Activated CD8-positive, alpha-beta T cell treated with anti-CD3 and anti-CD28 coated beads for 36 hours (primary cell): ENCODE measurements at regions not wholly inside any gene's neighbourhood (a gene's known extent, or its start where the extent isn't known, plus 50 kb on each side); places are given as distances from the start of the nearest gene placed in this dataset.

Source experiments
- ATAC-seq: fragments of 200-7000 bp; cut with Tn5 transposase; one replicate; pipeline ENCODE4 v1.10.0; 2021; ENCODE audit warnings: mild to moderate bottlenecking, moderate library complexity
- CTCF ChIA-PET: fragments of 350-600 bp; sonication (Branson Sonifier 250); formaldehyde crosslinking; loops from one replicate; lab custom pipeline; 2021; ENCODE audit warnings: antibody characterized with exemption; lab: Charles Lee
- POLR2A ChIA-PET: fragments of 350-600 bp; sonication (Branson Sonifier 250); formaldehyde crosslinking; loops from one replicate; lab custom pipeline; 2021; ENCODE audit warnings: antibody characterized with exemption; lab: Charles Lee
- DNase-seq: peaks from one replicate; pipeline ENCODE4 v3.0.0-alpha.2; 2020
- H3K27ac Mint-ChIP-seq: one replicate; pipeline ENCODE4 v1.8.0; 2021; ENCODE audit warnings: mild to moderate bottlenecking, mixed read lengths
- H3K27me3 Mint-ChIP-seq: one replicate; pipeline ENCODE4 v1.8.0; 2021; ENCODE audit warnings: mixed read lengths
- H3K36me3 Mint-ChIP-seq: one replicate; pipeline ENCODE4 v1.8.0; 2021; ENCODE audit warnings: low read depth, mixed read lengths
- H3K4me1 Mint-ChIP-seq: one replicate; pipeline ENCODE4 v1.8.0; 2021; ENCODE audit warnings: low read depth, mixed read lengths
- H3K4me3 Mint-ChIP-seq: one replicate; pipeline ENCODE4 v1.8.0; 2021; ENCODE audit warnings: mild to moderate bottlenecking, moderate library complexity, mixed read lengths
- H3K9me3 Mint-ChIP-seq: one replicate; pipeline ENCODE4 v1.8.0; 2021; ENCODE audit warnings: mixed read lengths
- intact Hi-C: fragments of 100-400 bp; cut with micrococcal nuclease; formaldehyde crosslinking; loops from one replicate; pipeline ENCODE4 v1.10.0; 2022
- TF ChIP-seq, protein P1 (sequence below): fragments of 200-600 bp; IDR thresholded peaks from one replicate; pipeline ENCODE4 v1.8.0; 2022; ENCODE audit warnings: antibody characterized with exemption, mild to moderate bottlenecking

DNA sequence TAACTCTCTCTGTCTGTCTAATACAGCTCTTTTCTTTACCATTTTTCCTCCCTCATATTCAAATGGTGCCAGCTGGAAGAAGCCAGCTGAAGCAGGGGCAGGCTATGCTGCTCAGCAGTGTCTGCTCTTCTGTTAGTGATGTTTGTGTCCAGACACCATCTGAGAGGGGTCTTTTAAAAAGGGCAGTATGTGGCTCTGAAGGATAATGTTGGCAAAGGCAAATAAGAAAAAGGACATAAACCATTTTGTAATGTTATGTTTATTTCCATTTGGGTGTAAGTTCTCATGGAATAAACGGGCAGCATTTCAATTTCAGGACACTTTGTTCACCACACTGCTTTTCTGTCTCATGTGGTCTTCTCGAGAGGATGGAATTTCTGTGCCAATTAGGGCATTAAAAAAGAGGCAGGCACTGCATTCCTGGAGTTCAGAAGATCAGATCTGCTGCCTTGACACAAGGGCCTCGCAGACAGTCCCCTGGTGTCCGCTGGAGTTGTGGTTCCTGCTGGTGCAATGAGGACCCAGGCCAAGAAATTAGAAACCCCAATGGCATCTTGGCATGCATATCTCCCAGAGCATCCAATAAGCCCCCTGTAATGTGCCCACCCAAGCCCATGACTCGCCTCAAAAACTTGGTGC, 109.0 kb upstream of the ELMO1 start:
- DNase-seq (no peak), ATAC-seq (no peak)
- H3K27ac Mint-ChIP-seq = no peak overlapping the region
- intact Hi-C loops = no loop called here
- H3K4me1 Mint-ChIP-seq = no peaks in the 10 kb centered on the region
- POLR2A ChIA-PET = no interaction called here
- peaks cover 2% of the 10 kb centered on the region for H3K27me3 Mint-ChIP-seq
- CTCF ChIA-PET = no interaction called here
- TF ChIP-seq, protein P1, sequence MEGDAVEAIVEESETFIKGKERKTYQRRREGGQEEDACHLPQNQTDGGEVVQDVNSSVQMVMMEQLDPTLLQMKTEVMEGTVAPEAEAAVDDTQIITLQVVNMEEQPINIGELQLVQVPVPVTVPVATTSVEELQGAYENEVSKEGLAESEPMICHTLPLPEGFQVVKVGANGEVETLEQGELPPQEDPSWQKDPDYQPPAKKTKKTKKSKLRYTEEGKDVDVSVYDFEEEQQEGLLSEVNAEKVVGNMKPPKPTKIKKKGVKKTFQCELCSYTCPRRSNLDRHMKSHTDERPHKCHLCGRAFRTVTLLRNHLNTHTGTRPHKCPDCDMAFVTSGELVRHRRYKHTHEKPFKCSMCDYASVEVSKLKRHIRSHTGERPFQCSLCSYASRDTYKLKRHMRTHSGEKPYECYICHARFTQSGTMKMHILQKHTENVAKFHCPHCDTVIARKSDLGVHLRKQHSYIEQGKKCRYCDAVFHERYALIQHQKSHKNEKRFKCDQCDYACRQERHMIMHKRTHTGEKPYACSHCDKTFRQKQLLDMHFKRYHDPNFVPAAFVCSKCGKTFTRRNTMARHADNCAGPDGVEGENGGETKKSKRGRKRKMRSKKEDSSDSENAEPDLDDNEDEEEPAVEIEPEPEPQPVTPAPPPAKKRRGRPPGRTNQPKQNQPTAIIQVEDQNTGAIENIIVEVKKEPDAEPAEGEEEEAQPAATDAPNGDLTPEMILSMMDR = no peak
- no peak overlapping the region for H3K4me3 Mint-ChIP-seq
- H3K9me3 Mint-ChIP-seq = no peaks in the 10 kb centered on the region
- no peaks in the 10 kb centered on the region for H3K36me3 Mint-ChIP-seq

DNA sequence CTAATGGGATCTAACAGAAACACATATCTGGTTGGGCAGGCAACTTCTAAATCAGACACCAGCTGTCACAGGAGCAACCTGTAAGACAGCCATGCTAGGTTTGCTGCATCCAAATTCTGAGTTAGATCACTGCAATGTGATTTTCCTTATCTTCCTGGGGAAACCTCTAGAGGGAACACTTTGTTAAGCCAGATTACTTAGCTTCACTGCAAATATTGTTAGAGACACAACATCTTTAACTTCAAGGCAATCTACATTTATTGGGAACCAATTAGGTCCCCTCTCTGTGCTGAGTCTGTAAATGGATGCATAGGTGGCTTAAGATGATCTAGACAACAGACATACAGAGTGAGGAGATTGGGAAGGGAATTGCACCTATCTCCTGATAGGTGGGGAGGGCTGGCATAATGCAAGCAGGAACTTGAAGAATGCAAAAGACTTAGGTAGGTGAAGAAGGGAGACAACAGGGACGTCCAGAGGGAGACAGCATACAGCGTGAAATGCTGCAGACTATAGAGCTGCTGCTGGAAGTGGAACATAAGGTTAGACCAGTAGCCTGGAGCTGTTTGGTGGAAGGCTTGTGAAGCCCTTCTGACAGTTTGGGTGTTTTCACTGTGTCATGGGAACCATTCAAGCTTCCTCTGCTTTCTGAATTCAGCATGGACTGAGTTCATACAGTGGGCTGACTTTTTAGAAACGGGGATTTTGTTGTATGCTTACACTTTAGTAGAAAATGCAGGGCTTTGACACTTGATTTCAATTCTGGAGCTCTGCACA, 109.8 kb upstream of the ELMO1 start:
- intact Hi-C loops = no loop called here
- Mint-ChIP-seq H3K4me3 (no peak overlapping the region), H3K4me1 (no peaks in the 10 kb centered on the region), H3K36me3 (no peaks in the 10 kb centered on the region), H3K27me3 (peaks cover 2% of the 10 kb centered on the region), H3K9me3 (no peaks in the 10 kb centered on the region), H3K27ac (no peak overlapping the region)
- DNase-seq = no peak
- no peak for ATAC-seq
- TF ChIP-seq, protein P1 = no peak
- ChIA-PET CTCF (no interaction called here), POLR2A (no interaction called here)

DNA sequence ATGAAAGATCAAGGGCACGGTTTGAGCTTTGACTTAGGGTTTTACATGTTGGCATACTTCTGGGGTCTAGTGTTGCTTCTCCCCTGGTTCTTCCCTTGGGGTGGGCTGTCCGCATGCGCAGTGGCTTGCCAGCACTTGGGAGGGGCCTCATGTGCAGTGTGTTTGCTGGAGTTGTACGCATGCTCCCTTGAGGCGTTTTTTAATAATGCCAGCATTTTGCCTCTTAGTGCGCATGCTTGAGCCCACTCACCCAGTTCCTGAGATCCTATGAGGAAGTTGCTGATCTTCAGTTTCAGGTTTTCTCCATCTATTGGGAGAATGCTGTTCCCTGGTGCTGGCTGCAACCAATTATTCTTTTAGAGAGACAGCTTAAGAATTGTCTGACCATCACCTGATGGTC, 113.4 kb upstream of the GPR141 start:
- ATAC-seq (no peak), DNase-seq (no peak)
- Mint-ChIP-seq H3K4me1 (no peaks in the 10 kb centered on the region), H3K9me3 (no peaks in the 10 kb centered on the region), H3K36me3 (no peaks in the 10 kb centered on the region), H3K27me3 (peaks cover 23% of the 10 kb centered on the region), H3K4me3 (no peak overlapping the region), H3K27ac (no peak overlapping the region)
- intact Hi-C loops = no loop called here
- ChIA-PET CTCF (no interaction called here), POLR2A (no interaction called here)
- TF ChIP-seq, protein P1 = no peak

DNA sequence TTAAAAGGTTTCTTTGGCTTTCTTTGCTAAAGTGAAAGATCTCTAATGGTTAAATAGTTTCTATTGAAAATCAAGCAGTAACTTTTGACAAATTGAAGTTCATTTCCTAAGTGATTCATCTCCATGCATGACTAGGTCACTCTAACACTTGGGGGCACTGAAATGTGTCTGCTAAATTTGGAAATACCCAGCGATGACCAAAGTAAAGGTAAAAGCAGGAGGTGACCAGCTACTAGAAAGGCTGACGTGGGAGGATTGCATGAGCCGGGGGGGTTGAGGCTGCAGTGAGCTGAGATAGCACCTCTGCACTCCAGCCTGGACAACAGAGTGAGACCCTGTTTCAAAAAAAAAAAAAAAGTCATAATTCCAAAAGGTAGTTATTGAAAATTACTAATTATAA, 111.8 kb upstream of the GPR141 start:
- Mint-ChIP-seq H3K27ac (no peak overlapping the region), H3K4me3 (no peak overlapping the region), H3K27me3 (peaks cover 24% of the 10 kb centered on the region), H3K9me3 (no peaks in the 10 kb centered on the region), H3K36me3 (no peaks in the 10 kb centered on the region), H3K4me1 (no peaks in the 10 kb centered on the region)
- ChIA-PET CTCF (no interaction called here), POLR2A (no interaction called here)
- intact Hi-C loops = no loop called here
- ATAC-seq (no peak), DNase-seq (no peak)
- TF ChIP-seq, protein P1 = no peak

DNA sequence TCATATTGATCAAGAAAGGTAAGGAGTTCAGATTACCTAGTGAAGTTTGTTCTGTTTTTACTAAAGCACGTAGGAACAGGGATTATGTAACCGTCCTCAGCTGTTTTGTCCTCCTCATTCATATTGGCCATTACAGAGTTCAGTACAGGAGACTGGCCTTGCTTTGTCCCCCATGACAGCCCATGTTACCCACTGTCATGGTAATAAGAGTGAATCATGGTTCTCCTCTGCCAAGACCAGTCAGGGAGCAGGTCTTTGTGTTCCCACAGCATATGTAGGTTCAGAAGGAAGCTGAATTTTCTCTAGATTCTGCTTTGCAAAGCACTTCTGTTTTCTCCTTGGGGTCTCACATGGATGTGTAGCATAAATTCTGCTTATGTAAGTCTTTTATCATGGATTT, 106.2 kb upstream of the GPR141 start:
- Mint-ChIP-seq H3K27me3 (peaks cover 15% of the 10 kb centered on the region), H3K27ac (no peak overlapping the region), H3K4me3 (no peak overlapping the region), H3K9me3 (no peaks in the 10 kb centered on the region), H3K4me1 (no peaks in the 10 kb centered on the region), H3K36me3 (no peaks in the 10 kb centered on the region)
- POLR2A ChIA-PET = no interaction called here
- DNase-seq (no peak), ATAC-seq (no peak)
- TF ChIP-seq, protein P1 = no peak
- CTCF ChIA-PET = interaction anchor here (1.2 kb wide), 1 partner anchor 242 kb away, joined by 3 read pairs; no protein-coding TSS in a partner anchor
- intact Hi-C loops = no loop called here
